ENCODE measurements at regions not wholly inside any gene's neighbourhood (a gene's known extent, or its start where the extent isn't known, plus 50 kb on each side); places are given as distances from the start of the nearest gene placed in this dataset.

DNA sequence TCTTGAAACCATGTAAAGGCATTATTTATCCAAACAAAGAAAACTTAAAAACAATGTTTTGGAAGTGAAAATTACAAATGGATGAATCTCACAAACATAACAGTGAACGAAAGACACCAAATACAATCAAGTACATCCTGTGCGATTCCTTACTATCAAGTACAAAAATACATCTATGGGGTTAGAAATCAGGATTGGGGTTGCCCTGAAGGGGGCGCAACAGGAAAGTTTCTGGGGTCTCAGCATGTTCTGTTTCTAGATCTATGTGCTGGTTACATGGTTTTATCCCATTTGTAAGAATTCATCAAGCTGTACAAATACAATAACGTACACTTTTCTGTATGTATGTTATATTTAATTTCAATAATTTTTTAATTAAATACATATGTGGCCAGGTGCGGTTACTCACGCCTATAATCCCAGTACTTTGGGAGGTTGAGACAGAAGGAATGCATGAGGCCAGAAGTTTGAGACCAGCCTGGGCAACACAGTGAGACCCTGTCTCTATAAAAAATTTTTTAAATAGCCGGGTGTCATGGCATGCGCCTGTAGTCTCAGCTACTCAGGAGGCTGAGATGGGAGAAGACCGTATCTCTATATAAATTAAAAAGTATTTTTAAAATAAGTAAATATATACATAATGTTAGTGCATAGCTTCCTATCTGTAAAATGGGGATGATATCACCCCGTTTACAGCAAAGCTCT is 121.5 kb upstream of the SOD1 start:
- Histone ChIP-seq H3K27ac (no peak overlapping the region), H3K4me1 (replicated peaks) (peaks cover 15% of the 10 kb centered on the region), H3K36me3 (no peaks in the 10 kb centered on the region)

DNA sequence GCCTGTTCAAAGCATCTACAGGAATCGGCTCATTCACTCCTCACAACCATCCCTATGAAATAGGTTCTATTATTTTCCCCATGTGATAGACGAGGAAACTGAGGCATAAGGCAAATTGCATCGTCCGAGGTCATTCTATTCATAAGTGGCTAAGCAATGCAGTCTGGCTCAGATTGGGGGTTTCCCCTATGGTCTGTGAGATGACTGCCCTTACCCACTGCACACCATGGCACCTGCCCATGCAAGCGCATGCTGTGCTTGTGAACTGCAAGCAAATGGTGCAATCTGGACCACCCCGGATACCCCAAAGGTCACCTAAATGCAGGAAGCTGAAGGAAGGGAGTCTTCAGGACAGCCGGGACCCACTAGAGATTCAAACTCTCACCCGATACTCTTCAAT is 123.4 kb upstream of the SOD1 start:
- no peak overlapping the region for H3K4me3 ChIP-seq
- H3K9me3 ChIP-seq (replicated peaks): no peaks in the 10 kb centered on the region; the same call in 1 of the 2 replicates
- no peaks in the 10 kb centered on the region for H3K27me3 ChIP-seq (replicated peaks)
- DNase-seq (ENCODE audit: low read depth in 1 of 2, low spot score in 2 of 2): no peak
- H3K4me1 ChIP-seq (replicated peaks): peaks cover 8% of the 10 kb centered on the region; the same call in 1 of the 2 replicates
- no peaks in the 10 kb centered on the region for H3K36me3 ChIP-seq
- H3K27ac ChIP-seq: no peak overlapping the region

More for the DNA sequence above, 121.5 kb upstream of the SOD1 start:
- DNase-seq (ENCODE audit: low read depth in 1 of 2, low spot score in 2 of 2): no peak
- H3K27me3 ChIP-seq (replicated peaks): no peaks in the 10 kb centered on the region
- no peaks in the 10 kb centered on the region; the same call in 1 of the 2 replicates for H3K9me3 ChIP-seq (replicated peaks)
- H3K4me3 ChIP-seq: no peak overlapping the region

- H3K4me3 ChIP-seq: no peak overlapping the region
- no peaks in the 10 kb centered on the region for H3K27me3 ChIP-seq (replicated peaks)
- no peaks in the 10 kb centered on the region for H3K36me3 ChIP-seq
- no peak for DNase-seq (ENCODE audit: low read depth in 1 of 2, low spot score in 2 of 2)
- H3K4me1 ChIP-seq (replicated peaks): no peaks in the 10 kb centered on the region
- H3K9me3 ChIP-seq (replicated peaks): no peaks in the 10 kb centered on the region; the same call in 1 of the 2 replicates
- no peak overlapping the region for H3K27ac ChIP-seq
Observed at GRCh38 chr21:31531967-31532366, 127.5 kb upstream of the SOD1 start.

DNA sequence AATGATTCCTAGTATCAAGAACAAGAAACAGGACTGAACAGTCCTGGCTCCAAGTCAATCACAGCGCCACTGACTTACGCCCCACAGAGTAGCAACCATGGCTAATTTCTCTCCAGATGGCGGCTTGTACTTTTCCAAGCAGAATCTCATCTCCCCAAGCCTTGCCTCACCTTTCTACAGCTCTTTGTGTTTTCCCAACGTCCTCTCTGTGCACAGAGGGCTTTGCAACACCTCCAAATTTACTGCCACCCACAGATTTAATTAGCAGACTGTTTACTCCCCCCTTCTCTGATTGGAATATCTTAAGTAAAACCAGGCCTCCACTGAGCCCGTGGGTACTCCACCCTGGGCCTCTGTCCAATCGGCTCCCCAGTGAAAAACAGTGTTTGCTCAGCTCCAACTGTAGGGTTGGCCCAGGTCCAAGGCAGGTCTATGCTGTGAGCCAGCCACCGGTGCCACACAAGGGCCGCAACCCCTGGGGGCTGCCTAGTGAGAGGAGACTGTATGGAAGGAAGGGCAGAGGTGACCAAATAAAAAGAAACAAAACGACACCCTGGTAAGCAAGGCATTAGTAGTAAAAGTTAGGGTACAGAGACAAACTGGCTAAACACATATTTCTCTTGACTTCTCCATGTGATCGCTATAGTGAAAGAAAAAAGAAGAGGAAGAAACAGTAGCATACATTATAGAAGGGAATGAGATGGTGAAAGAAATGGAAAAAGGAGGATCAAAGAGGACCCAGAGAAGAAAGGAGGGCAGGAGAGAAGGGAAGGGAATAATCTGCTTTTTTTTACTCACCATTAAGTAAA is 128.4 kb upstream of the SOD1 start:
- no peaks in the 10 kb centered on the region for H3K27me3 ChIP-seq (replicated peaks)
- no peaks in the 10 kb centered on the region for H3K9me3 ChIP-seq (replicated peaks)
- no peak overlapping the region for H3K4me3 ChIP-seq
- no peaks in the 10 kb centered on the region for H3K4me1 ChIP-seq (replicated peaks)
- DNase-seq (ENCODE audit: low read depth in 1 of 2, low spot score in 2 of 2): no peak
- no peak overlapping the region for H3K27ac ChIP-seq
- H3K36me3 ChIP-seq: no peaks in the 10 kb centered on the region

GRCh38 chr21:31530364-31530763 is 129.1 kb upstream of the SOD1 start:
- no peaks in the 10 kb centered on the region for H3K9me3 ChIP-seq (replicated peaks)
- no peak for DNase-seq (ENCODE audit: low read depth in 1 of 2, low spot score in 2 of 2)
- H3K27me3 ChIP-seq (replicated peaks): no peaks in the 10 kb centered on the region
- no peaks in the 10 kb centered on the region for H3K36me3 ChIP-seq
- H3K27ac ChIP-seq: no peak overlapping the region
- H3K4me1 ChIP-seq (replicated peaks): no peaks in the 10 kb centered on the region
- H3K4me3 ChIP-seq: no peak overlapping the region

DNA sequence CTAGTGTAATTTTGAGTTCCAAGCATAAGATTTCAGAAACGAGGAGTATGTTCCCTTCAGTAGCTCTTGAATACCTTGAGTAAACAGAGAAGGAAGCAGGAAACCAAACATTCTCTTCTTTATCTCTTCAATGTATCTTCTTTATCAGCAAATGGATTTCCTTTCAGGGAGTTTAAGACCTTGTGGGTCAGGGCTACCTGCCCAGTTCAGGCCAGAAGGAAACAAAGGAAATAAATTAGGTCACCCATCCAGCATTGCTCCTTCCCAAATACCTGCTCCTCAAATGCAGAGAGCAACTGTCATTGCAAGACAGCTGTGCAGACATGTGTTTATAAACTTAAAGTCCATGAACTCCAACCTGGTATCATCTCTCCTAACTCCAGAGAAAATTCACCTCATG is 130.1 kb upstream of the SOD1 start:
- Histone ChIP-seq H3K9me3 (replicated peaks) (no peaks in the 10 kb centered on the region), H3K27ac (no peak overlapping the region), H3K36me3 (no peaks in the 10 kb centered on the region), H3K4me1 (replicated peaks) (no peaks in the 10 kb centered on the region), H3K4me3 (no peak overlapping the region), H3K27me3 (replicated peaks) (no peaks in the 10 kb centered on the region)
- DNase-seq (ENCODE audit: low read depth in 1 of 2, low spot score in 2 of 2): no peak

DNA sequence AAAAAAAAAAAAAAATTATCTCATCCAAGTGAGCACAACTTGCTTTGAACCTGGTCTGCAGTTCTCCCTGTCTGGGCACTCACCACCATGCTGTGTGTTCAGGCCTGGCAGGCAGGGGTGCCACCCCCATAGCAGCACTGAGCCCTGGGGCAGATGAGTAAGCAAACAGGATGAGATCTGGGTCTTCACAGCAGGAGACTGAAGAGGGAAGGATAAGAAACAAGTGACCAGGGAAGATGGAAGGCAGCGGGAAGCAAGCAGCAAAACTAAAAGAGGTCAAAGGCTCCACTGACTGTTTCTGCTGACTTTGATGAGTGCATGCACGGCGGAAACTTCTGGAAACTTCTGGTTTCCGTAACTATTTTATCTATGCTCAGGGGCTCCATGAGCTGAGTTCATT is 133.5 kb upstream of the SOD1 start:
- H3K36me3 ChIP-seq: no peaks in the 10 kb centered on the region
- no peaks in the 10 kb centered on the region; the same call in 1 of the 2 replicates for H3K4me1 ChIP-seq (replicated peaks)
- no peak overlapping the region for H3K27ac ChIP-seq
- no peak for DNase-seq (ENCODE audit: low read depth in 1 of 2, low spot score in 2 of 2)
- no peak overlapping the region for H3K4me3 ChIP-seq
- H3K9me3 ChIP-seq (replicated peaks): no peaks in the 10 kb centered on the region
- no peaks in the 10 kb centered on the region for H3K27me3 ChIP-seq (replicated peaks)

DNA sequence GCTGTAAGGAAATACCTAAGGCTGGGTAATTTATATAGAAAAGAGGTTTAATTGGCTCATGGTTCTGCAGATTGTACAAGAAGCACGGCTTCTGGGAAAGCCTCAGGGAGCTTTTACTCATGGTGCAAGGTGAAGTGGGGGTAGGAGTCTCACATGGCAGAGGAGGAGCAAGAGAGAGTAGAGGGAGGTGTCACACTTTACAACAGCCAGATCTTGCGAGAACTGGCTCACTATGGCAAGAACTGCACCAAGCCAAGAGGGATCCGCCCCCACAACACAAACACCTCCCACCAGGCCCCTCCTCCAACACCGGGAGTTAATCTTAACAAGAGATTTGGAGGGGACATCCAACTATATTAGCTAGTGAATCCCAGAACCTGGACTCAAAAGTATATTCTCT is 135.4 kb upstream of the SOD1 start:
- Histone ChIP-seq H3K27ac (no peak overlapping the region), H3K9me3 (replicated peaks) (no peaks in the 10 kb centered on the region), H3K4me1 (replicated peaks) (peaks cover 9% of the 10 kb centered on the region; the same call in 1 of the 2 replicates)

GRCh38 chr21:31521515-31521914 is 138.0 kb upstream of the SOD1 start:
- H3K27me3 ChIP-seq (replicated peaks): no peaks in the 10 kb centered on the region

More for the DNA sequence above, 135.4 kb upstream of the SOD1 start:
- H3K4me3 ChIP-seq: no peak overlapping the region
- no peaks in the 10 kb centered on the region for H3K27me3 ChIP-seq (replicated peaks)
- H3K36me3 ChIP-seq: no peaks in the 10 kb centered on the region
- DNase-seq (ENCODE audit: low read depth in 1 of 2, low spot score in 2 of 2): no peak

GRCh38 chr21:31520561-31521098 is 138.9 kb upstream of the SOD1 start:
- peaks cover 9% of the 10 kb centered on the region; the same call in 1 of the 2 replicates for H3K4me1 ChIP-seq (replicated peaks)
- no peak overlapping the region for H3K4me3 ChIP-seq
- H3K9me3 ChIP-seq (replicated peaks): no peaks in the 10 kb centered on the region
- peak in 1 of 2 experiments; percentile 51 for DNase-seq (ENCODE audit: low read depth in 1 of 2, low spot score in 2 of 2)
- no peaks in the 10 kb centered on the region for H3K36me3 ChIP-seq
- no peaks in the 10 kb centered on the region for H3K27me3 ChIP-seq (replicated peaks)
- H3K27ac ChIP-seq: no peak overlapping the region

More at GRCh38 chr21:31521515-31521914, 138.0 kb upstream of the SOD1 start:
- H3K27ac ChIP-seq: no peak overlapping the region
- no peaks in the 10 kb centered on the region for H3K36me3 ChIP-seq
- H3K4me1 ChIP-seq (replicated peaks): peaks cover 9% of the 10 kb centered on the region; the same call in 1 of the 2 replicates
- no peaks in the 10 kb centered on the region for H3K9me3 ChIP-seq (replicated peaks)
- H3K4me3 ChIP-seq: no peak overlapping the region
- no peak for DNase-seq (ENCODE audit: low read depth in 1 of 2, low spot score in 2 of 2)

GRCh38 chr21:31518580-31518979 is 140.9 kb upstream of the SOD1 start:
- Histone ChIP-seq H3K27ac (no peak overlapping the region), H3K4me1 (replicated peaks) (peaks cover 9% of the 10 kb centered on the region; the same call in 1 of the 2 replicates), H3K27me3 (replicated peaks) (no peaks in the 10 kb centered on the region), H3K36me3 (no peaks in the 10 kb centered on the region), H3K9me3 (replicated peaks) (no peaks in the 10 kb centered on the region), H3K4me3 (no peak overlapping the region)
- DNase-seq (ENCODE audit: low read depth in 1 of 2, low spot score in 2 of 2): no peak

- Histone ChIP-seq H3K4me3 (no peak overlapping the region), H3K4me1 (replicated peaks) (peaks cover 9% of the 10 kb centered on the region; the same call in 1 of the 2 replicates), H3K36me3 (no peaks in the 10 kb centered on the region), H3K9me3 (replicated peaks) (no peaks in the 10 kb centered on the region), H3K27ac (no peak overlapping the region), H3K27me3 (replicated peaks) (no peaks in the 10 kb centered on the region)
- no peak for DNase-seq (ENCODE audit: low read depth in 1 of 2, low spot score in 2 of 2)
Observed at GRCh38 chr21:31517664-31518414, 141.7 kb upstream of the SOD1 start.

DNA sequence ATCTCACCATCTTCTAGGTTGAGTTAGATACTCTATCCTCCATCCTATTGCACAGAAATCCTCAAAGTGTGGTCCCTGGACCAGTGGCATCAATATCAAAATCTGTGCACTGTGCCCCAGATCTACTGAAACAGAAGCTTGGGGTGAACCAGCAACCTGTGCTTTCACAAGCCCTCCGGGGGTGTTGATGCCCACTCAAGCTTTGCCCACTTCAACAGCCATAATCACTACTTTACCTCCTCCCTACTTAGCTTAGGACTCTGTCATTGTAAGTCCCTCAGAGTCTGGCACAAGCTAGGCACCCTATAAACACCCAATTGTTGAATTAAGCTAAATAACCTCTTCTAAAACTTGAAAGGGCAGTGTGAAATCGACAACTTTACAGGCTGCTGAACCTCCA is 144.2 kb upstream of the SOD1 start:
- H3K36me3 ChIP-seq: no peaks in the 10 kb centered on the region
- no peaks in the 10 kb centered on the region for H3K9me3 ChIP-seq (replicated peaks)
- no peak overlapping the region for H3K4me3 ChIP-seq
- H3K27ac ChIP-seq: no peak overlapping the region
- no peaks in the 10 kb centered on the region for H3K27me3 ChIP-seq (replicated peaks)
- DNase-seq (ENCODE audit: low read depth in 1 of 2, low spot score in 2 of 2): no peak
- H3K4me1 ChIP-seq (replicated peaks): peaks cover 4% of the 10 kb centered on the region; the same call in 1 of the 2 replicates
